ENCODE measurements at regions not wholly inside any gene's neighbourhood (a gene's known extent, or its start where the extent isn't known, plus 50 kb on each side); places are given as distances from the start of the nearest gene placed in this dataset.

DNA sequence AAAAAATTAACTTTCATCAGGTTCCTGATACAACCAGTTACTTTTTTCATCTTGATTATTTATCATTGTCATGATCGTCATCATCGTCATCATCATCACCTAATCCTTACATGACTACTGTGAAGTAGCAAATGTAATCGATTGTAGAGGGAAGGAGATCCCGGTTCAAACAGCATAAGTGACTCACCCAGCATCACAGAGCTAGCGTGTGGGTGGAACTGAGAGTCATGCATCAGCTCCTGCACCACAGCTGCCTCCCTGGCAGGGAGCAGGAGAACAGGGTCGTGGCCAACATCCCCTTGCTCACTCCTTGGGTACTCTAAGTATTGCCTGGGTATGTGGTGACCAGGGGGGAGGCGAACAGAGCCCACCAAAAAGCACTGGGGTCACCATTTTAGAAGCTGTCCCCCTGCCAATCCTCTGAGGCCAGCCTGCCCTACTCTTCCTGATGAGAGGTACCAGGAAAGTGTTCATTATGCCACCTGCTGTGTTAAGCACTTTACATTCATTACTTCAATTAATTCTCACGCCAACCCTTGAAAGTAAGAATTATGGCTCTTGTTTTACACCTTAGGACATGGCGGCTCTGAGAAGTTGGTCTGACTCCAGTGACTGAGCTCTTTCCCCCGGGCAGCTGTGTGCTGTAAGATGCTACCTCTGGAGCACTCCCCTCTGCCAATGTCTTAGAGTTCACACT lies 425.2 kb downstream of the CD83 start:
- TF ChIP-seq, protein P1, sequence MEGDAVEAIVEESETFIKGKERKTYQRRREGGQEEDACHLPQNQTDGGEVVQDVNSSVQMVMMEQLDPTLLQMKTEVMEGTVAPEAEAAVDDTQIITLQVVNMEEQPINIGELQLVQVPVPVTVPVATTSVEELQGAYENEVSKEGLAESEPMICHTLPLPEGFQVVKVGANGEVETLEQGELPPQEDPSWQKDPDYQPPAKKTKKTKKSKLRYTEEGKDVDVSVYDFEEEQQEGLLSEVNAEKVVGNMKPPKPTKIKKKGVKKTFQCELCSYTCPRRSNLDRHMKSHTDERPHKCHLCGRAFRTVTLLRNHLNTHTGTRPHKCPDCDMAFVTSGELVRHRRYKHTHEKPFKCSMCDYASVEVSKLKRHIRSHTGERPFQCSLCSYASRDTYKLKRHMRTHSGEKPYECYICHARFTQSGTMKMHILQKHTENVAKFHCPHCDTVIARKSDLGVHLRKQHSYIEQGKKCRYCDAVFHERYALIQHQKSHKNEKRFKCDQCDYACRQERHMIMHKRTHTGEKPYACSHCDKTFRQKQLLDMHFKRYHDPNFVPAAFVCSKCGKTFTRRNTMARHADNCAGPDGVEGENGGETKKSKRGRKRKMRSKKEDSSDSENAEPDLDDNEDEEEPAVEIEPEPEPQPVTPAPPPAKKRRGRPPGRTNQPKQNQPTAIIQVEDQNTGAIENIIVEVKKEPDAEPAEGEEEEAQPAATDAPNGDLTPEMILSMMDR (IDR thresholded peaks at IDR 0.05 in 2 of 3, conservative IDR thresholded peaks at IDR 0.05 in 1 of 3; ENCODE audit: borderline replicate concordance in 1 of 3, insufficient read depth in 1 of 3, low read depth in 2 of 3, low read length in 2 of 3), result no peak
- TF ChIP-seq CEBPB (IDR thresholded peaks at IDR 0.05; ENCODE audit: low read depth) (no peak), SRF (IDR thresholded peaks at IDR 0.05; ENCODE audit: low read depth) (no peak), YY1 (IDR thresholded peaks at IDR 0.05; ENCODE audit: extremely low read depth, insufficient replicate concordance, low read depth, low read length) (no peak), RAD21 (IDR thresholded peaks at IDR 0.05; ENCODE audit: low read depth) (no peak), EZH2phosphoT487 (IDR thresholded peaks at IDR 0.05; ENCODE audit: borderline replicate concordance) (no peak), POLR2AphosphoS5 (IDR thresholded peaks at IDR 0.05; ENCODE audit: low read depth, low read length) (no peak)

Measured in HCT116 (cell line).